ENCODE measurements at regions not wholly inside any gene's neighbourhood (a gene's known extent, or its start where the extent isn't known, plus 50 kb on each side); places are given as distances from the start of the nearest gene placed in this dataset.

- TF ChIP-seq CTCF (conservative IDR thresholded peaks at IDR 0.05 in 1 of 2, IDR thresholded peaks at IDR 0.05 in 1 of 2; ENCODE audit: low read depth in 1 of 2, low read length in 2 of 2): no peak
- TF ChIP-seq EZH2 (IDR thresholded peaks at IDR 0.05; ENCODE audit: low read length, missing control alignments): no peak
These were observed 473.4 kb downstream of the XYLT1 start for GRCh38 chr16:16997349-16997748.
